ENCODE measurements at regions not wholly inside any gene's neighbourhood (a gene's known extent, or its start where the extent isn't known, plus 50 kb on each side); places are given as distances from the start of the nearest gene placed in this dataset.

DNA sequence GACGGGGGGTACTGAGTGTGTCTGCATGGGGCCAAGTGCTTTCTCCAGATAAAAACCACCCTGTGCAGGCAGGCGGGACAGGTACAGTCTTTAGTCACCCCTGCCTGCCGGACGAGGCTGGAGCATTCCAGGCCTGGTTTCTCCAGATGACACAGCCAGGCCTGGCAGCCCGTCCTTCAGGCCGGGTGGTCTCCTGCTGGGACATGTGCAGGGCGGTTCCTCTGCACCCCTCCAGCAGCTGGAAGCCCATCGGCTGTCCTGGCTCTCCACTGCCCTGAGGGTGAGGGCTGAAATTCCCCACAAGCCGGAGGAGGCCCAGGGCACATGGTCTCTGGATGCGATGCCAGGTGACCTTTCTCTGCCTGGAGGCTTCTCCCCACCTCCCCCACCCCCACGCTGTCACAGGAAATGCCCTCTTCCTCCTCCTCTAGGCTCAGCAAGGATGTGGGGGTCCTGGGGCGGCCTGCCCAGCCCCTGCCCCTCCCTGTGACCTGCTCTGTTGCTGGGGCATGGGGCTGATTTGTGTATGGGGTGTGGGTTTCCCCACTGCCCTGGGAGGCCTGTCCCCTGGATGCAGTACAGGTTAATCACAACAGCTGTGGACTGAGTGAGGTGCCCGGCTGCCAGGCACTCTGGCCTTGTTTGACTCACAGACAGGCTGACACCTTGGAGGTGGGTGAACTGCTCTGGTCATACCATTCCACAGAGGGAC is 110.7 kb upstream of the LRPAP1 start:
- TF ChIP-seq, protein P1, sequence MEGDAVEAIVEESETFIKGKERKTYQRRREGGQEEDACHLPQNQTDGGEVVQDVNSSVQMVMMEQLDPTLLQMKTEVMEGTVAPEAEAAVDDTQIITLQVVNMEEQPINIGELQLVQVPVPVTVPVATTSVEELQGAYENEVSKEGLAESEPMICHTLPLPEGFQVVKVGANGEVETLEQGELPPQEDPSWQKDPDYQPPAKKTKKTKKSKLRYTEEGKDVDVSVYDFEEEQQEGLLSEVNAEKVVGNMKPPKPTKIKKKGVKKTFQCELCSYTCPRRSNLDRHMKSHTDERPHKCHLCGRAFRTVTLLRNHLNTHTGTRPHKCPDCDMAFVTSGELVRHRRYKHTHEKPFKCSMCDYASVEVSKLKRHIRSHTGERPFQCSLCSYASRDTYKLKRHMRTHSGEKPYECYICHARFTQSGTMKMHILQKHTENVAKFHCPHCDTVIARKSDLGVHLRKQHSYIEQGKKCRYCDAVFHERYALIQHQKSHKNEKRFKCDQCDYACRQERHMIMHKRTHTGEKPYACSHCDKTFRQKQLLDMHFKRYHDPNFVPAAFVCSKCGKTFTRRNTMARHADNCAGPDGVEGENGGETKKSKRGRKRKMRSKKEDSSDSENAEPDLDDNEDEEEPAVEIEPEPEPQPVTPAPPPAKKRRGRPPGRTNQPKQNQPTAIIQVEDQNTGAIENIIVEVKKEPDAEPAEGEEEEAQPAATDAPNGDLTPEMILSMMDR (IDR thresholded peaks at IDR 0.05; ENCODE audit: insufficient read depth, low read length): no peak
- H3K4me3 ChIP-seq (ENCODE audit: low read depth, low read length): no peak overlapping the region
- no peak for DNase-seq (ENCODE audit: low read depth)

DNA sequence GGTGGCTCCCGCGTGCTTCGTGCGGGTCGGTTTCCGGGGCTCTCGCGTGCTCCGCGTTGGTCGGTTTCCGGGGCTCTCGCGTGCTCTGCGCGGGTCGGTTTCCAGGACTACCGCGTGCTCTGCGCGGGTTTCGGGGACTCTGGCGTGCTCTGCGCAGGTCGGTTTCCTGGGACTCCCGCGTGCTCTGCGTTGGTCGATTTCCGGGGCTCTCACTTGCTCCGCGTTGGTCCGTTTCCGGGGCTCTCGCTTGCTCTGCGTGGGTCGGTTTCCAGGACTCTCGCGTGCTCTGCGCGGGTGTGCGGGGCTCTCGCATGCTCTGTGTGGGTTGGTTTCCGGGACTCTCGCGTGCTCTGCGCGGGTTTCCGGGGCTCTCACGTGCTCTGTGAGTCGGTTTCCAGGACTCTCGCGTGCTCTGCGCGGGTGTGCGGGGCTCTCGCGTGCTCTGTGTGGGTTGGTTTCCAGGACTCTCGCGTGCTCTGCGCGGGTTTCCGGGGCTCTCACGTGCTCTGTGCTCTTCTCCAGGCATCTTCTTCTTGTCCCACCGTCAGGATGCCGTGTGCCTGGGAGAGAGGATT is 109.9 kb upstream of the LRPAP1 start:
- TF ChIP-seq, protein P1 (IDR thresholded peaks at IDR 0.05; ENCODE audit: insufficient read depth, low read length): no peak
- H3K4me3 ChIP-seq (ENCODE audit: low read depth, low read length): no peak overlapping the region
- no peak for DNase-seq (ENCODE audit: low read depth)

DNA sequence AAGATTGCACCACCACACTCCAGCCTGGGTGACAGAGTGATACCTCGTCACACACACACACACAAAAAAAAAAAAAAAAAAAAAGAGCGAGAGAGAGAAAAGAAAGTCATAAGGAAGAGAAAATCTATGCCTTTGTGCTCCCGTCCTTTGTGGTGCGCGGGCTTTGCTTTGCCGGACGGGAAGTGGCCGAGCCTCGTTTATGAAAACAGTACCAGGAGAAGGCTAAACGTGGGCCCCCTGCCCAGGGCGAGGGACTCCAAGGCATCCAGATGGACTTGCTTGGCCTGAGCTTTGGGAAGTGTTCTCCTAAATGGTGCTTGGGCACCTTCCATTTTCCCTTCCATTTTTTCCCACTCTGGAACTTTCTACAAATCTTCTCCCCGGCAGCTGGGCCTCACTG is 109.3 kb upstream of the LRPAP1 start:
- no peak for DNase-seq (ENCODE audit: low read depth)
- TF ChIP-seq, protein P1 (IDR thresholded peaks at IDR 0.05; ENCODE audit: insufficient read depth, low read length): no peak
- no peak overlapping the region for H3K4me3 ChIP-seq (ENCODE audit: low read depth, low read length)

DNA sequence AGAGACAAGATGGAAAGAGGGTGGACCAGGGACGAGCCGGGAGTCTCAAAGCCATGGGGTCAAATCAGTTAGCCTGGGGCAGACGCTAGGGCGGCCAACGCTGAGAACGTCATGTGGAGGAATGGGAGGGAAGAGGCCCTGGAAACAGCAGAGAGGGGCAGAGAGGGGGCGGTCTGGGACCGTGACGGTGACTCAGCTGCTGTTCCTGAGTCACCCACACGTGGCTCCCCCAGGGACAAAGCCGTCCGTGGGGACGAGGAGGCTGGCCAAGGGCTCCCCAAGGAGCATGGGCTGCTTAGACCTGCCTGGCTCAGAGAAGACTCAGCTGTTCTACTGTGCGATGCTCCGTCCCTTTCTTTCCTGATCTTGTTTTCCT is 108.4 kb upstream of the LRPAP1 start:
- no peak for DNase-seq (ENCODE audit: low read depth)
- no peak overlapping the region for H3K4me3 ChIP-seq (ENCODE audit: low read depth, low read length)
- TF ChIP-seq, protein P1 (IDR thresholded peaks at IDR 0.05; ENCODE audit: insufficient read depth, low read length): no peak

DNA sequence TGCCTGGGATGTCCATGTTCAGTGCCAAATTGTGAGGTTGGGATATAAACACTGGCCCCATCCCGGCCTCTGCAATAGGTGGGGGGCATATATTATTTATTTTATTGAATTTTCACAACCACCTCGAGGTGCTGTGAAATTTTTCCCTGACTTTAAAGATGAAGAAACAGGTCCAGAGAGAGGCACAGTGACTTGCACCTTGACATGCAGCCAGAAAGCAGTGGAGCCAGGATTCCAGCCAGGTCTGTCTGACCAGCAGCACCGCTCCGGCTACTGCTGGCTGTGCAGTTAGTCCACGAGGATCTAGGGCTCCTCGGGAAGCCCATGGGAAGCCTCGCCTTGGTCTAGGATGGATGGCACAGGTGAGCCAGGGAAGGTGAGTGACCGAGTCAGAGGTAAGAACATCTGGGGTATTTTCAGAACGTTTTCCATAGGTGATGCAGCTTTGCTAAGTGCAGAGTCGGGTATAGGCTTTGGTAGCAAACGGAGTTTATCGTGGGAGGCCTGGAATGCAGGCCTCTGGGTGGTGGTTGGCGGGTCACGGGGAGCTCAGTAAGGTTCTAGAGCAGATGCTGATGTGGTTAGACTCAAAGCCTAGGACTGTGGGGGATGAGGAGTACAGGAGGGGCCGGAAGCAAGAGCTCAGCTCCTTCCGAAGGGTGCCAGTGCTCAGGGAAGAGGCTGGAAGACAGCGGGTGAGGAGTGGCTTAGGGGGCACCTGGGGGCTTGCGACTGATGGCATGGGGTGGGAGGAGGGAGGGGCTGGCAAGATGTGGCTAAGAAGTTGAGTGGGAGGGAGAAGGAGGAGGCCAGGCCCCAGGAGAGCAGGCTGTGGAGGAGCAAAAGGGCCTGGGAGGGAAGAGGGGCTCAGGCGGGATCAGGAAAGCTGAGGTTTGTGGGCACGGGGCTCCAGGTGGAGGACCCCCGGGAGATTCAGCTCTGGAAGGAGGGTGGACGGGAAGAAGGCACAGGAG is 107.7 kb upstream of the LRPAP1 start:
- H3K4me3 ChIP-seq (ENCODE audit: low read depth, low read length): no peak overlapping the region
- no peak for DNase-seq (ENCODE audit: low read depth)
- TF ChIP-seq, protein P1 (IDR thresholded peaks at IDR 0.05; ENCODE audit: insufficient read depth, low read length): no peak

DNA sequence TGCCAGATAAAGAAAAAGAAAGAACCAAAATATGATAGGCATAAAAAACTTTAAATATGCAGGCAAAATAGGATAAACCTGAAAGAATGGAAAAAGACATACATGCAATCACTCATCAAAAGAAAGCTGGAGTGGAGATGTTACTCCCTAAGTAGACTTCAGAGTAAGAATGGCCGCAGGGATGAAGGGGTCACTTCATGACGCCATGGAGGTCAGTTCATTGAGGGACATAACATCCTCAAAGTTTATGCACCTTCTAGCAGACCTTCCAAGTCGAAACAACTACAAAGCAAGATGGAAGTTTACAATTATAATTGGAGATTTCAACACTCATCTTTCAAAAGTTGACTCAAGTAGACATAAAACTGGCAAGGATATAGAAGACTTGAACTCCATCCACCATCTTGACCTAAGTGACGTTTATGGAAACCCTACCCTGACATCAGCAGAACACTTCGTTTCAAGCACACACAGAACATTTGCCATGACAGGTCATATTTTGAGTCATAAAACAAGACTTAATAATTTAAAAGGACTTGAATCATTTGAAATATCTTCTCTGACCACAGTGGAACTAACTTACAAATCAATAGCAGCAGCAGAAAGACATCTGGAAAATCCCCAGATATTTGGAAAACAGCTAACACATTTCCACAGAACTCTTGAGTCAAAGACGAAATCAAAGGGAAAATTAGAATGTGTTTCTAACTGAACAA is 106.0 kb upstream of the LRPAP1 start:
- TF ChIP-seq, protein P1 (IDR thresholded peaks at IDR 0.05; ENCODE audit: insufficient read depth, low read length): no peak
- DNase-seq (ENCODE audit: low read depth): no peak
- no peak overlapping the region for H3K4me3 ChIP-seq (ENCODE audit: low read depth, low read length)

Data from fibroblast of the aortic adventitia (primary cell).